Sigmoid colon (tissue), 4 donors: ENCODE measurements at regions not wholly inside any gene's neighbourhood (a gene's known extent, or its start where the extent isn't known, plus 50 kb on each side); places are given as distances from the start of the nearest gene placed in this dataset.

Experiments used
- POLR2A ChIP-seq, 2 donors: fragments of 450-650 bp; IDR thresholded peaks; one replicate each; pipeline ENCODE4 v1.6.1; 2016; ENCODE audit warnings: antibody characterized with exemption in 2 of 2, mild to moderate bottlenecking in 2 of 2, moderate library complexity in 2 of 2
- POLR2AphosphoS5 ChIP-seq, 4 donors: sonication (generic); formaldehyde crosslinking; IDR thresholded peaks; one replicate each; pipeline ENCODE4 v1.6.1; 2017; ENCODE audit warnings: antibody characterized with exemption in 4 of 4
- TF ChIP-seq, protein P1 (sequence below), 4 experiments: fragments of 450-650 bp in 3 of 4; fragments of 200-600 bp in 1 of 4; IDR thresholded peaks; one replicate each; pipeline ENCODE4 v1.5.1; 2016 to 2019; ENCODE audit warnings: antibody characterized with exemption in 4 of 4, mild to moderate bottlenecking in 3 of 4, moderate library complexity in 2 of 4

DNA sequence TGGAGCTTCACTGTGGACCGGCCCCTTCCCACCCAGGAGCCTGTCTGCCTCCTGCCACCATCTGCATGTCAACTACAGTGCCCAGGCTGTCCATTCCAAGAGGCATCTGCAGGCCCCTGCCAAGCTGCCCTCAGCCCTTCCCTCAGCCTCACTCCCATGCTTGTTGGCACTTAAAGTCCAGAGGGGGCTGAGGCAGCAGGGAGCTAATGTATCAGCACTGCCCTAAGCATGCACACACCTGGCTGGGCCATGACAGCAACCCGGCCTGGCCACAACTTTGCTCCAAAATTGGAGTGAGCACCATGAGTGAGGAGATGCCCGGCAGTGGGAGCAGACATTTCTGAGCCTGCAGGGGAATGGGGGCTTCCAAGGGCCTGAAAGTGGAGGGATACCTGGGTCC is 417.5 kb upstream of the GRM3 start:
- TF ChIP-seq, protein P1, sequence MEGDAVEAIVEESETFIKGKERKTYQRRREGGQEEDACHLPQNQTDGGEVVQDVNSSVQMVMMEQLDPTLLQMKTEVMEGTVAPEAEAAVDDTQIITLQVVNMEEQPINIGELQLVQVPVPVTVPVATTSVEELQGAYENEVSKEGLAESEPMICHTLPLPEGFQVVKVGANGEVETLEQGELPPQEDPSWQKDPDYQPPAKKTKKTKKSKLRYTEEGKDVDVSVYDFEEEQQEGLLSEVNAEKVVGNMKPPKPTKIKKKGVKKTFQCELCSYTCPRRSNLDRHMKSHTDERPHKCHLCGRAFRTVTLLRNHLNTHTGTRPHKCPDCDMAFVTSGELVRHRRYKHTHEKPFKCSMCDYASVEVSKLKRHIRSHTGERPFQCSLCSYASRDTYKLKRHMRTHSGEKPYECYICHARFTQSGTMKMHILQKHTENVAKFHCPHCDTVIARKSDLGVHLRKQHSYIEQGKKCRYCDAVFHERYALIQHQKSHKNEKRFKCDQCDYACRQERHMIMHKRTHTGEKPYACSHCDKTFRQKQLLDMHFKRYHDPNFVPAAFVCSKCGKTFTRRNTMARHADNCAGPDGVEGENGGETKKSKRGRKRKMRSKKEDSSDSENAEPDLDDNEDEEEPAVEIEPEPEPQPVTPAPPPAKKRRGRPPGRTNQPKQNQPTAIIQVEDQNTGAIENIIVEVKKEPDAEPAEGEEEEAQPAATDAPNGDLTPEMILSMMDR (IDR thresholded peaks at IDR 0.05): no peak
- TF ChIP-seq POLR2AphosphoS5 (IDR thresholded peaks at IDR 0.05) (no peak), POLR2A (IDR thresholded peaks at IDR 0.05) (no peak)
